KMS-11 (cell line): ENCODE measurements at regions not wholly inside any gene's neighbourhood (a gene's known extent, or its start where the extent isn't known, plus 50 kb on each side); places are given as distances from the start of the nearest gene placed in this dataset.

Source experiments
- H2AFZ ChIP-seq: fragments of 200-600 bp; sonication (generic); 2 replicates; pipeline ENCODE4 v1.6.1; 2016; ENCODE audit warnings: antibody characterized with exemption, mixed run types, low read depth
- H3K27ac ChIP-seq: fragments of 200-600 bp; sonication (generic); 2 replicates; pipeline ENCODE4 v1.6.1; 2016; ENCODE audit warnings: mild to moderate bottlenecking, mixed run types
- H3K27me3 ChIP-seq: fragments of 200-600 bp; sonication (generic); 2 replicates; pipeline ENCODE4 v1.6.1; 2017; ENCODE audit warnings: mild to moderate bottlenecking, low read depth, mixed run types, moderate library complexity; ENCODE audit not compliant: insufficient read depth
- H3K36me3 ChIP-seq: fragments of 200-600 bp; sonication (generic); 2 replicates; pipeline ENCODE4 v1.6.1; 2017; ENCODE audit warnings: mild to moderate bottlenecking, mixed run types; ENCODE audit not compliant: insufficient read depth
- H3K4me1 ChIP-seq: fragments of 200-600 bp; sonication (generic); 2 replicates; pipeline ENCODE4 v1.6.1; 2016; ENCODE audit warnings: mild to moderate bottlenecking, low read depth, mixed run types; ENCODE audit not compliant: poor library complexity, severe bottlenecking
- H3K4me2 ChIP-seq: fragments of 200-600 bp; sonication (generic); 2 replicates; pipeline ENCODE4 v1.7.0; 2016; ENCODE audit warnings: mild to moderate bottlenecking, mixed run types
- H3K4me3 ChIP-seq: fragments of 200-600 bp; sonication (generic); IDR thresholded peaks from 2 replicates; pipeline ENCODE4 v1.6.1; 2017; ENCODE audit warnings: low read depth, low read length, mixed read lengths; ENCODE audit not compliant: insufficient read depth
- H3K79me2 ChIP-seq: fragments of 200-600 bp; sonication (generic); 2 replicates; pipeline ENCODE4 v1.6.1; 2016; ENCODE audit warnings: low read depth, mixed run types; ENCODE audit not compliant: insufficient read depth
- H3K9ac ChIP-seq: fragments of 200-600 bp; sonication (generic); 2 replicates; pipeline ENCODE4 v1.6.1; 2016; ENCODE audit warnings: mild to moderate bottlenecking, mixed run types
- H4K20me1 ChIP-seq: fragments of 200-600 bp; sonication (generic); 2 replicates; pipeline ENCODE4 v1.6.1; 2016; ENCODE audit warnings: mild to moderate bottlenecking, mixed run types; ENCODE audit not compliant: insufficient read depth
- TF ChIP-seq, protein P1 (sequence below): fragments of 200-600 bp; sonication (generic); conservative IDR thresholded peaks from 2 replicates; pipeline ENCODE4 v1.6.1; 2017; ENCODE audit warnings: low read depth, mild to moderate bottlenecking, antibody characterized with exemption, low read length, moderate library complexity, mixed read lengths

- H3K27ac ChIP-seq, result no peak overlapping the region
- H3K4me1 ChIP-seq, result no peaks in the 10 kb centered on the region
- H3K9ac ChIP-seq, result no peak overlapping the region
- no peaks in the 10 kb centered on the region for H4K20me1 ChIP-seq
- TF ChIP-seq, protein P1, sequence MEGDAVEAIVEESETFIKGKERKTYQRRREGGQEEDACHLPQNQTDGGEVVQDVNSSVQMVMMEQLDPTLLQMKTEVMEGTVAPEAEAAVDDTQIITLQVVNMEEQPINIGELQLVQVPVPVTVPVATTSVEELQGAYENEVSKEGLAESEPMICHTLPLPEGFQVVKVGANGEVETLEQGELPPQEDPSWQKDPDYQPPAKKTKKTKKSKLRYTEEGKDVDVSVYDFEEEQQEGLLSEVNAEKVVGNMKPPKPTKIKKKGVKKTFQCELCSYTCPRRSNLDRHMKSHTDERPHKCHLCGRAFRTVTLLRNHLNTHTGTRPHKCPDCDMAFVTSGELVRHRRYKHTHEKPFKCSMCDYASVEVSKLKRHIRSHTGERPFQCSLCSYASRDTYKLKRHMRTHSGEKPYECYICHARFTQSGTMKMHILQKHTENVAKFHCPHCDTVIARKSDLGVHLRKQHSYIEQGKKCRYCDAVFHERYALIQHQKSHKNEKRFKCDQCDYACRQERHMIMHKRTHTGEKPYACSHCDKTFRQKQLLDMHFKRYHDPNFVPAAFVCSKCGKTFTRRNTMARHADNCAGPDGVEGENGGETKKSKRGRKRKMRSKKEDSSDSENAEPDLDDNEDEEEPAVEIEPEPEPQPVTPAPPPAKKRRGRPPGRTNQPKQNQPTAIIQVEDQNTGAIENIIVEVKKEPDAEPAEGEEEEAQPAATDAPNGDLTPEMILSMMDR, result no peak
- no peak overlapping the region for H2AFZ ChIP-seq
- H3K36me3 ChIP-seq, result no peaks in the 10 kb centered on the region
- H3K27me3 ChIP-seq, result no peaks in the 10 kb centered on the region
- no peak overlapping the region for H3K4me3 ChIP-seq
- no peaks in the 10 kb centered on the region for H3K79me2 ChIP-seq
- no peak overlapping the region for H3K4me2 ChIP-seq
Observed at GRCh38 chr3:80408030-80408721, 640.4 kb upstream of the ROBO1 start.

DNA sequence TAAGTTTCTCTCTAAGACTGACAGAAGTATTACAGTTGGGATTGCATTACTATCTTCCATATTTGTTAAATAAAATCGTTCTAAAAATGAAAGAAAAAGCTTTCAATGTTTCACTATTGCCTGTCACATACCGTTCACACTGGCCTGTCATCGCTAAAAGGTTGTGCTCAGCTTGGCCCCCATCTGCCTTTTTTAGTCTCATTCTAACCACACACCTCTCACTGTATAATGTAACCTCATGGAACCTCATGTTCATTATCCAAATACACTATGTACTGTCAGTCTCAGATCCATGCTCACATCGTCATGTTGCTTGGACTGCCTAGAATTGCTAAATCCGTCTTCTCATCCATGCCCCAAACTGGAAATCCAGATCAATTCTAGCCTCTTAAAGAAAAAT lies 637.8 kb upstream of the ROBO1 start:
- Histone ChIP-seq H2AFZ (no peak overlapping the region), H4K20me1 (no peaks in the 10 kb centered on the region), H3K9ac (no peak overlapping the region), H3K4me1 (no peaks in the 10 kb centered on the region), H3K27ac (no peak overlapping the region), H3K36me3 (no peaks in the 10 kb centered on the region), H3K4me2 (no peak overlapping the region), H3K79me2 (no peaks in the 10 kb centered on the region), H3K4me3 (no peak overlapping the region), H3K27me3 (no peaks in the 10 kb centered on the region)
- TF ChIP-seq, protein P1, result no peak

DNA sequence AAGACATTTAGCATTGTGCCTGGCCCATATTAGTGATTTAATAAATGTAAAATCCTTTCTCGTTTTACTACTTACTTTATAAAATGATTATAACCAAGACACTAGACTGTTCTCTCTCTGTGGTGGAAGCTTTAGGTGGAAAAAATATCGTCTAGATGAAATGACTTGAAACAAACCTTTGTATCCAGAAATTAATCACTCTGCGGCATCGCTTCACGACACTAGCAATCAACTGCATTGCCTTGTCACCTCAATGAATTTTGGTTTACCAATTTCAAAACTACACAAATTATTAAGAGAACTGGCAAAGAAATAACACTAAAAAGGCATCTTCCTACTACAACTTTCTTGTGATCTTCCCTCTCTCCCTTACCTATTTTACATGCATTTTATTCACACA lies 627.2 kb upstream of the ROBO1 start:
- Histone ChIP-seq H4K20me1 (no peaks in the 10 kb centered on the region), H3K79me2 (no peaks in the 10 kb centered on the region), H3K4me2 (no peak overlapping the region), H3K9ac (no peak overlapping the region), H3K4me3 (no peak overlapping the region), H3K27ac (no peak overlapping the region), H3K27me3 (no peaks in the 10 kb centered on the region), H3K36me3 (no peaks in the 10 kb centered on the region), H3K4me1 (peaks cover 5% of the 10 kb centered on the region), H2AFZ (no peak overlapping the region)
- TF ChIP-seq, protein P1, result no peak

DNA sequence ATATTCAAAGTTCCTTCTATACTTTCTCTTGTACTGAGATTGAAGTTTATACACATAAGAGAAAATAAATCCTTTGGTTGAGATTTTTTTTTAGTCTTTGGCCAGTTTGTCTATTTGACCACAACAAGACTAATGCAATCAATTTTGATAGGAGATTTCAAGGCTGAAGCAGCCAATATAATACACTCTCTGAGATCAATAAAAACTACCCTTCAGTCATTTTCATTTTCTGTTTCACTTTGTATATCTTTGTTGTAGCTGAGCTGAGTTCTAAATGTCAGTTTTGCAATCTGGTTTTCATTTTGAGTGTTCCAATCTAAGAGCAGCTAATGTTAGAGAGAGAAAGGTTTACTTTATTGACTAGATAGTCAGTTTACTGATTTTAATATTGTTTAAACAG lies 623.8 kb upstream of the ROBO1 start:
- Histone ChIP-seq H3K4me1 (peaks cover 5% of the 10 kb centered on the region), H3K27me3 (no peaks in the 10 kb centered on the region), H3K9ac (no peak overlapping the region), H3K36me3 (no peaks in the 10 kb centered on the region), H3K79me2 (no peaks in the 10 kb centered on the region), H4K20me1 (no peaks in the 10 kb centered on the region), H2AFZ (peak overlapping the region; percentile 10; the same call in 1 of the 2 replicates), H3K27ac (no peak overlapping the region), H3K4me3 (no peak overlapping the region), H3K4me2 (no peak overlapping the region)
- TF ChIP-seq, protein P1, result no peak
